ENCODE measurements at regions not wholly inside any gene's neighbourhood (a gene's known extent, or its start where the extent isn't known, plus 50 kb on each side); places are given as distances from the start of the nearest gene placed in this dataset.
A peak's percentile ranks its signal among the peaks of the same experiment; 100 is the strongest.

DNA sequence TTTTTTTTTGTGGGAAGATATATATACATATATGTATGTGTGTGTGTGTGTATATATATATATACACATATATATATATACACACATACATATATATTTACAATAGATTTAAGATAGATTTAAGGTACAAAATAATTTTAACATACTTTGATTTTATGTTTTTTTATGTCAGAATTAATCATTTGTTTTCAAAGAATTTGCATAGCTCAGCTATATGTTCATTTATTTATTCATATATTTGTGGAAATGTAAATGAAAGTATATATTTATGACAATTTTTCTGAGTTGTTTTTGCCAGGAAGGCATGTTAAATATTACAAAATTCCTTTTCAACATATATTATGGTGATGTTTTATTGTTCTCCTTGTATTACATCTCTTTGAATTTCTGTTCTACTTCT, 887.4 kb upstream of the NOVA1 start:
- H3K4me1 ChIP-seq (ENCODE audit: control insufficient read depth, low read length), result no peaks in the 10 kb centered on the region
- no peak overlapping the region for H3K27ac ChIP-seq (ENCODE audit: low read depth, low read length)
- H3F3A ChIP-seq (ENCODE audit: control insufficient read depth, insufficient read depth), result no peaks in the 10 kb centered on the region
- no peaks in the 10 kb centered on the region for H3K9me2 ChIP-seq (replicated peaks; ENCODE audit: control insufficient read depth, low read length)
- no peaks in the 10 kb centered on the region for H3K27me3 ChIP-seq (ENCODE audit: control insufficient read depth, low read length)
- H3K4me3 ChIP-seq (ENCODE audit: low read length), result no peak overlapping the region
- H3K79me2 ChIP-seq (ENCODE audit: control insufficient read depth, low read length), result no peaks in the 10 kb centered on the region
- no peaks in the 10 kb centered on the region for H3K36me3 ChIP-seq (ENCODE audit: control insufficient read depth, low read length)
- H3K9me3 ChIP-seq (ENCODE audit: control insufficient read depth, insufficient read depth, low read length), result no peaks in the 10 kb centered on the region; the same call in 1 of the 2 replicates
- no peak for TF ChIP-seq CTCF (IDR thresholded peaks at IDR 0.05; ENCODE audit: low read depth, low read length, poor library complexity, severe bottlenecking)
- no peak for TF ChIP-seq EZH2phosphoT487 (IDR thresholded peaks at IDR 0.05; ENCODE audit: borderline replicate concordance, low read length)
- H3K4me2 ChIP-seq (ENCODE audit: low read length), result no peak overlapping the region
- no peaks in the 10 kb centered on the region for H4K20me1 ChIP-seq (ENCODE audit: control insufficient read depth, insufficient read depth, low read depth, low read length)

- Histone ChIP-seq H4K20me1 (ENCODE audit: control insufficient read depth, insufficient read depth, low read depth, low read length) (no peaks in the 10 kb centered on the region), H3K9me2 (replicated peaks; ENCODE audit: control insufficient read depth, low read length) (no peaks in the 10 kb centered on the region), H3K27me3 (ENCODE audit: control insufficient read depth, low read length) (no peaks in the 10 kb centered on the region), H3K36me3 (ENCODE audit: control insufficient read depth, low read length) (no peaks in the 10 kb centered on the region), H3K4me2 (ENCODE audit: low read length) (no peak overlapping the region), H3K4me3 (ENCODE audit: low read length) (no peak overlapping the region), H3F3A (ENCODE audit: control insufficient read depth, insufficient read depth) (no peaks in the 10 kb centered on the region), H3K4me1 (ENCODE audit: control insufficient read depth, low read length) (no peaks in the 10 kb centered on the region), H3K79me2 (ENCODE audit: control insufficient read depth, low read length) (no peaks in the 10 kb centered on the region), H3K27ac (ENCODE audit: low read depth, low read length) (no peak overlapping the region), H3K9me3 (ENCODE audit: control insufficient read depth, insufficient read depth, low read length) (peaks cover 12% of the 10 kb centered on the region; the same call in 1 of the 2 replicates)
- TF ChIP-seq CTCF (IDR thresholded peaks at IDR 0.05; ENCODE audit: low read depth, low read length, poor library complexity, severe bottlenecking), result no peak
- no peak for TF ChIP-seq EZH2phosphoT487 (IDR thresholded peaks at IDR 0.05; ENCODE audit: borderline replicate concordance, low read length)
Observed at GRCh38 chr14:27506272-27506671, 908.4 kb upstream of the NOVA1 start.

DNA sequence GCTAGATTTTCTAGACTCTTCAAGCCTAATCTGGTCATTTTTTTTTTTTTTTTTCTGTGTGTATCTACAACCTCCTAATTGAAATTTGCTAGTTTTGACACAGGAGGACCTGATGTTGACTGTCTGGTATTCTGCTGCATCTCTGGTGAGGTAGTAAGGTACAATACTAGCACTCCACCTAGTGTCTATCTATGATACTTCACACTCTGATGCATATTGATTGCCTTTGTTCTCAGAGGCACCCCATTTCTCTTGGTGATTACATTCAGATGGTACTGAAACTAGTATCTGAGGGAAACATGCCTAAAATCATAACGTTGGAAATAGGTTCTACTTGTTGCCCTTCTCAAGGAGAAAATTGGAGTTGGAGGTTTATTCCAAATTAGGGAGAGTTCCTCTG, 930.5 kb upstream of the NOVA1 start:
- Histone ChIP-seq H3K79me2 (ENCODE audit: control insufficient read depth, low read length) (no peaks in the 10 kb centered on the region), H3K4me1 (ENCODE audit: control insufficient read depth, low read length) (no peaks in the 10 kb centered on the region), H3F3A (ENCODE audit: control insufficient read depth, insufficient read depth) (no peaks in the 10 kb centered on the region), H3K27ac (ENCODE audit: low read depth, low read length) (no peak overlapping the region), H3K27me3 (ENCODE audit: control insufficient read depth, low read length) (no peaks in the 10 kb centered on the region), H3K9me2 (replicated peaks; ENCODE audit: control insufficient read depth, low read length) (no peaks in the 10 kb centered on the region), H3K36me3 (ENCODE audit: control insufficient read depth, low read length) (no peaks in the 10 kb centered on the region), H3K4me2 (ENCODE audit: low read length) (no peak overlapping the region), H3K9me3 (ENCODE audit: control insufficient read depth, insufficient read depth, low read length) (no peaks in the 10 kb centered on the region), H3K4me3 (ENCODE audit: low read length) (no peak overlapping the region), H4K20me1 (ENCODE audit: control insufficient read depth, insufficient read depth, low read depth, low read length) (no peaks in the 10 kb centered on the region)
- no peak for TF ChIP-seq EZH2phosphoT487 (IDR thresholded peaks at IDR 0.05; ENCODE audit: borderline replicate concordance, low read length)
- TF ChIP-seq CTCF (IDR thresholded peaks at IDR 0.05; ENCODE audit: low read depth, low read length, poor library complexity, severe bottlenecking), result peak; percentile 48

DNA sequence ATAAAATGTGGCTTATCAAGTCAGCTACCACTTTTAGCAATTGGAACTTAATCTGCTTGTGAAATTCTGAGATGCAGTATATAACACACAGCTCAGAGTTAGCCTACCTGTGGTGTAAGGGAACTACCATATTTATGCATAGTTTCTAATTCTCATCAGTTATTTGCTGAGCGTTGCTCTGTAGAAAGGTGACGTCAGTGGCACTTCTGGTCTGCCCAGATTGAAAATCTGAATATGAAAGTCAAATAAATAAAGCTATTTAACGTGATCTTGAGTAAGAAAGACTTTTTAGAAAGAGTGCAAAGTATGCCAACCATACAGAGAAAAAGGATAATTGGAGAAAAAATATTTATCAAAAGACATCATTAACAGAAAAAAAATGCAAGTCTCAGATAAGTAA, 938.9 kb upstream of the NOVA1 start:
- Histone ChIP-seq H3K36me3 (ENCODE audit: control insufficient read depth, low read length) (no peaks in the 10 kb centered on the region), H3K4me2 (ENCODE audit: low read length) (no peak overlapping the region), H3K9me2 (replicated peaks; ENCODE audit: control insufficient read depth, low read length) (no peaks in the 10 kb centered on the region), H3F3A (ENCODE audit: control insufficient read depth, insufficient read depth) (no peaks in the 10 kb centered on the region), H3K79me2 (ENCODE audit: control insufficient read depth, low read length) (no peaks in the 10 kb centered on the region), H3K27me3 (ENCODE audit: control insufficient read depth, low read length) (no peaks in the 10 kb centered on the region), H4K20me1 (ENCODE audit: control insufficient read depth, insufficient read depth, low read depth, low read length) (no peaks in the 10 kb centered on the region), H3K27ac (ENCODE audit: low read depth, low read length) (no peak overlapping the region), H3K4me1 (ENCODE audit: control insufficient read depth, low read length) (no peaks in the 10 kb centered on the region), H3K4me3 (ENCODE audit: low read length) (no peak overlapping the region), H3K9me3 (ENCODE audit: control insufficient read depth, insufficient read depth, low read length) (no peaks in the 10 kb centered on the region)
- TF ChIP-seq EZH2phosphoT487 (IDR thresholded peaks at IDR 0.05; ENCODE audit: borderline replicate concordance, low read length), result no peak
- no peak for TF ChIP-seq CTCF (IDR thresholded peaks at IDR 0.05; ENCODE audit: low read depth, low read length, poor library complexity, severe bottlenecking)

Data from DOHH2 (cell line).